Adrenal gland (tissue), 5 donors: ENCODE measurements at regions not wholly inside any gene's neighbourhood (a gene's known extent, or its start where the extent isn't known, plus 50 kb on each side); places are given as distances from the start of the nearest gene placed in this dataset.

Experiments
- POLR2A ChIP-seq, 2 donors: fragments of 450-650 bp; IDR thresholded peaks; one replicate each; pipeline ENCODE4 v1.6.1; 2017; ENCODE audit warnings: antibody characterized with exemption in 2 of 2, mild to moderate bottlenecking in 2 of 2, moderate library complexity in 1 of 2
- TF ChIP-seq, protein P1 (sequence below), 6 experiments: fragments of 450-650 bp in 4 of 6; fragments of 200-600 bp in 2 of 6; sonication (generic) in 1 of 6; IDR thresholded peaks; 1 replicate in 5 of 6; 2 replicates in 1 of 6; pipeline versions ENCODE4 v1.5.1 to v1.8.0; 2016 to 2021; ENCODE audit warnings: antibody characterized with exemption in 6 of 6, mild to moderate bottlenecking in 2 of 6, moderate library complexity in 1 of 6
- donor health status: DM: no; HTN: no; CAD: no.

DNA sequence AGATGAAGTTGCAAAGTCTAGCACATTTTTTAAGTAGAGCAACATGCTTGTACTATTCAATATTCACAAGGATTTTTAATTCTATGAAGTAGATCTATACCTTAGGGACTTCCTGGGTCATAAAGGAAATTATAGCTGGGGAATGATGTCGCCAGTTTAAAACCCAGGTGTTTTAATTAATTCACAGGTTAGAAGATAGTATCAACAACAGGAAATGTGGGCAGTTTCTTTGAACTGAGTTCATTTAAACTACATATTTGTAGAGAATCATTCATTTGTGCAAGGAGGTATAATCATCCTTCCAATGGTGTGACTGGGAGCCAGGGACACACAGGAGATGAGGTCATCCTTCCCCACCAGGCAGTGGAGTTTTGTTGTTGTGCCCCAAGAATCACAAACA, 181.3 kb upstream of the KLF3 start:
- TF ChIP-seq POLR2A (IDR thresholded peaks at IDR 0.05): no peak
- TF ChIP-seq, protein P1, sequence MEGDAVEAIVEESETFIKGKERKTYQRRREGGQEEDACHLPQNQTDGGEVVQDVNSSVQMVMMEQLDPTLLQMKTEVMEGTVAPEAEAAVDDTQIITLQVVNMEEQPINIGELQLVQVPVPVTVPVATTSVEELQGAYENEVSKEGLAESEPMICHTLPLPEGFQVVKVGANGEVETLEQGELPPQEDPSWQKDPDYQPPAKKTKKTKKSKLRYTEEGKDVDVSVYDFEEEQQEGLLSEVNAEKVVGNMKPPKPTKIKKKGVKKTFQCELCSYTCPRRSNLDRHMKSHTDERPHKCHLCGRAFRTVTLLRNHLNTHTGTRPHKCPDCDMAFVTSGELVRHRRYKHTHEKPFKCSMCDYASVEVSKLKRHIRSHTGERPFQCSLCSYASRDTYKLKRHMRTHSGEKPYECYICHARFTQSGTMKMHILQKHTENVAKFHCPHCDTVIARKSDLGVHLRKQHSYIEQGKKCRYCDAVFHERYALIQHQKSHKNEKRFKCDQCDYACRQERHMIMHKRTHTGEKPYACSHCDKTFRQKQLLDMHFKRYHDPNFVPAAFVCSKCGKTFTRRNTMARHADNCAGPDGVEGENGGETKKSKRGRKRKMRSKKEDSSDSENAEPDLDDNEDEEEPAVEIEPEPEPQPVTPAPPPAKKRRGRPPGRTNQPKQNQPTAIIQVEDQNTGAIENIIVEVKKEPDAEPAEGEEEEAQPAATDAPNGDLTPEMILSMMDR (IDR thresholded peaks at IDR 0.05): no peak
